Tibial nerve (tissue), 4 donors: ENCODE measurements at regions not wholly inside any gene's neighbourhood (a gene's known extent, or its start where the extent isn't known, plus 50 kb on each side); places are given as distances from the start of the nearest gene placed in this dataset.

Experiments
- DNase-seq, 2 donors: peaks; one replicate each; pipeline ENCODE4 v3.0.0-alpha.2; 2019; ENCODE audit warnings: low spot score in 2 of 2
- H3K27ac ChIP-seq, 4 donors: fragments of 200-600 bp; sonication (generic) in 3 of 4; one replicate each; pipeline ENCODE4 v1.5.1; 2017 to 2019; ENCODE audit warnings: mild to moderate bottlenecking in 1 of 4
- H3K27me3 ChIP-seq, 2 donors: fragments of 200-600 bp; sonication (generic) in 1 of 2; one replicate each; pipeline versions ENCODE4 v1.5.1 to v1.6.0; 2017 to 2019
- H3K36me3 ChIP-seq, 3 donors: fragments of 200-600 bp; sonication (generic); one replicate each; pipeline ENCODE4 v1.5.1; 2018 to 2019
- H3K4me1 ChIP-seq, 4 donors: fragments of 200-600 bp; sonication (generic) in 3 of 4; one replicate each; pipeline ENCODE4 v1.5.1; 2017 to 2019
- H3K4me3 ChIP-seq, 4 donors: fragments of 200-600 bp; sonication (generic) in 3 of 4; one replicate each; pipeline ENCODE4 v1.5.1; 2017 to 2019; ENCODE audit warnings: mild to moderate bottlenecking in 1 of 4, moderate library complexity in 1 of 4
- H3K9me3 ChIP-seq, 4 donors: fragments of 200-600 bp; sonication (generic) in 3 of 4; one replicate each; pipeline ENCODE4 v1.5.1; 2017 to 2019
- EP300 ChIP-seq, 2 donors: sonication (generic); formaldehyde crosslinking; IDR thresholded peaks; one replicate each; pipeline ENCODE4 v1.6.1; 2017; ENCODE audit warnings: antibody characterized with exemption in 2 of 2, mild to moderate bottlenecking in 1 of 2
- POLR2A ChIP-seq, 2 donors: fragments of 450-650 bp; IDR thresholded peaks; one replicate each; pipeline ENCODE4 v1.6.1; 2017; ENCODE audit warnings: antibody characterized with exemption in 2 of 2, mild to moderate bottlenecking in 2 of 2, moderate library complexity in 2 of 2
- WGBS, 2 donors: methylation state at CpG; one replicate each; pipeline ENCODE4 v1.1.5; 2018; 5-methylcytosine and 5-hydroxymethylcytosine counted together
- TF ChIP-seq, protein P1 (sequence below), 5 experiments: fragments of 200-600 bp in 3 of 5; fragments of 450-650 bp in 2 of 5; sonication (generic) in 3 of 5; IDR thresholded peaks; one replicate each; pipeline ENCODE4 v1.5.1; 2016 to 2019; ENCODE audit warnings: antibody characterized with exemption in 5 of 5, mild to moderate bottlenecking in 3 of 5, moderate library complexity in 2 of 5

- Histone ChIP-seq H3K4me3 (no peak overlapping the region), H3K27ac (no peak overlapping the region), H3K27me3 (no peaks in the 10 kb centered on the region), H3K36me3 (no peaks in the 10 kb centered on the region), H3K4me1 (no peaks in the 10 kb centered on the region), H3K9me3 (peaks cover 0 to 3% (median 0%) of the 10 kb centered on the region in 4 donors)
- TF ChIP-seq POLR2A (IDR thresholded peaks at IDR 0.05) (no peak), EP300 (IDR thresholded peaks at IDR 0.05) (no peak)
- TF ChIP-seq, protein P1, sequence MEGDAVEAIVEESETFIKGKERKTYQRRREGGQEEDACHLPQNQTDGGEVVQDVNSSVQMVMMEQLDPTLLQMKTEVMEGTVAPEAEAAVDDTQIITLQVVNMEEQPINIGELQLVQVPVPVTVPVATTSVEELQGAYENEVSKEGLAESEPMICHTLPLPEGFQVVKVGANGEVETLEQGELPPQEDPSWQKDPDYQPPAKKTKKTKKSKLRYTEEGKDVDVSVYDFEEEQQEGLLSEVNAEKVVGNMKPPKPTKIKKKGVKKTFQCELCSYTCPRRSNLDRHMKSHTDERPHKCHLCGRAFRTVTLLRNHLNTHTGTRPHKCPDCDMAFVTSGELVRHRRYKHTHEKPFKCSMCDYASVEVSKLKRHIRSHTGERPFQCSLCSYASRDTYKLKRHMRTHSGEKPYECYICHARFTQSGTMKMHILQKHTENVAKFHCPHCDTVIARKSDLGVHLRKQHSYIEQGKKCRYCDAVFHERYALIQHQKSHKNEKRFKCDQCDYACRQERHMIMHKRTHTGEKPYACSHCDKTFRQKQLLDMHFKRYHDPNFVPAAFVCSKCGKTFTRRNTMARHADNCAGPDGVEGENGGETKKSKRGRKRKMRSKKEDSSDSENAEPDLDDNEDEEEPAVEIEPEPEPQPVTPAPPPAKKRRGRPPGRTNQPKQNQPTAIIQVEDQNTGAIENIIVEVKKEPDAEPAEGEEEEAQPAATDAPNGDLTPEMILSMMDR (IDR thresholded peaks at IDR 0.05), result no peak
- 83 to 84% methylated on average over 7 of the region's 7 CpGs for WGBS, 2 donors
- DNase-seq, result no peak
These were observed 280.0 kb downstream of the GALR1 start for GRCh38 chr18:77529492-77530176.

DNA sequence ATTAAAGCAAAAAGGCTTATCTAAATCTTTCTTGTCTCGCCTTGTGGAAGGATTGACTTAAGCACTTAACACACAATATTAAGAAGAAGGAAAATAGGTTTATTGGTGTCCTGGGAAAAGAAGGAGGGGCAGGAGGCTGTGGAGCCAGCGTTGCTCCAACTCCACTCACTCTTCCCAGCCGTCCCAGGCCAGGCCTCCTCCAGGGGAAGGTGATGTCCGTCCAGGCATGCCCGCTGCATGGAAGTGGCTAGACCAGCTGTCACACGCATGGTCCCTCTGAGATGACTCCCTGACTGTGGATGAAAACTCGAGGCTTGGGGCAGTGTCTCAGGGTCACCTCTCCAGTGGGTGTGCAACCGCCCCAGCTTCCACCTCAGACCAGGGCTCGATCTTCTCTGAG, 281.1 kb downstream of the GALR1 start:
- Histone ChIP-seq H3K27me3 (no peaks in the 10 kb centered on the region), H3K36me3 (no peaks in the 10 kb centered on the region), H3K9me3 (peaks cover 0 to 3% (median 0%) of the 10 kb centered on the region in 4 donors), H3K4me3 (no peak overlapping the region), H3K27ac (no peak overlapping the region), H3K4me1 (no peaks in the 10 kb centered on the region)
- TF ChIP-seq, protein P1 (IDR thresholded peaks at IDR 0.05), result no peak
- TF ChIP-seq POLR2A (IDR thresholded peaks at IDR 0.05), result no peak
- no peak for TF ChIP-seq EP300 (IDR thresholded peaks at IDR 0.05)
- 61 to 64% methylated on average over 8 to 9 of the region's 9 CpGs for whole genome bisulfite sequencing, 2 donors
- no peak for DNase-seq

GRCh38 chr18:77539860-77540259, 290.2 kb downstream of the GALR1 start:
- TF ChIP-seq, protein P1 (IDR thresholded peaks at IDR 0.05), result no peak
- no peak for TF ChIP-seq EP300 (IDR thresholded peaks at IDR 0.05)
- TF ChIP-seq POLR2A (IDR thresholded peaks at IDR 0.05), result no peak
- Histone ChIP-seq H3K27me3 (no peaks in the 10 kb centered on the region), H3K36me3 (no peaks in the 10 kb centered on the region), H3K4me3 (no peak overlapping the region), H3K4me1 (no peaks in the 10 kb centered on the region), H3K9me3 (peaks cover 0 to 12% (median 0%) of the 10 kb centered on the region in 4 donors), H3K27ac (no peak overlapping the region)
- WGBS, 2 donors, result 86 to 88% methylated on average over 6 of the region's 6 CpGs
- DNase-seq, result no peak

GRCh38 chr18:77544792-77545191, 295.1 kb downstream of the GALR1 start:
- TF ChIP-seq POLR2A (IDR thresholded peaks at IDR 0.05), result no peak
- TF ChIP-seq, protein P1 (IDR thresholded peaks at IDR 0.05), result no peak
- TF ChIP-seq EP300 (IDR thresholded peaks at IDR 0.05), result no peak
- Histone ChIP-seq H3K9me3 (peaks cover 0 to 3% (median 0%) of the 10 kb centered on the region in 4 donors), H3K27ac (no peak overlapping the region), H3K4me1 (peaks cover 0 to 7% (median 0%) of the 10 kb centered on the region in 4 donors), H3K4me3 (no peak overlapping the region), H3K36me3 (no peaks in the 10 kb centered on the region), H3K27me3 (no peaks in the 10 kb centered on the region)
- DNase-seq, result no peak
- WGBS, 2 donors, result 86 to 90% methylated on average over 6 of the region's 6 CpGs

DNA sequence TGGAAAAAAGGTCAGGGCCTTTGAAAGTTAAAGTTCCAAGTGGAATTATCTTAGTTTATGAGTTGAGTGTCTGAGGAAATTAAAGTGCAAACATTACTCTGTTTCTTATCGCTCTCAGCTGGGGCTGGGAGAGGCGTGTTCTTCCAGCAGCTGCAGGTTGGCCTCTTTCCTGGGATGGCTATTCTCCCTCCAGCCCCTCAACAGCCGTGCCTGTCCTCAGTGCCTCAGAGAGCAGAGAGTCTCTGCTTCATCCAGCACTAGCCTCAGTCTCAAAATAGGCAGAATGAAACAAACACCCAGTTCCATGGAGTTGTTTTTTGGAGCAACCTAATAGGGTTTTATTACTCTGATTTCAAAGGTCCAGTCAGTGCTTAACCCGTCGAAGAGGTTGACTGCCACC, 298.1 kb downstream of the GALR1 start:
- TF ChIP-seq POLR2A (IDR thresholded peaks at IDR 0.05) (no peak), EP300 (IDR thresholded peaks at IDR 0.05) (no peak)
- TF ChIP-seq, protein P1 (IDR thresholded peaks at IDR 0.05), result no peak
- Histone ChIP-seq H3K4me3 (no peak overlapping the region), H3K27ac (no peak overlapping the region), H3K27me3 (no peaks in the 10 kb centered on the region), H3K9me3 (peaks cover 0 to 3% (median 0%) of the 10 kb centered on the region in 4 donors), H3K36me3 (no peaks in the 10 kb centered on the region), H3K4me1 (peaks cover 0 to 7% (median 0%) of the 10 kb centered on the region in 4 donors)
- WGBS, 2 donors, result 51 to 59% methylated on average over 5 of the region's 5 CpGs
- DNase-seq, result no peak
